ENCODE measurements at regions not wholly inside any gene's neighbourhood (a gene's known extent, or its start where the extent isn't known, plus 50 kb on each side); places are given as distances from the start of the nearest gene placed in this dataset.
A peak's percentile ranks its signal among the peaks of the same experiment; 100 is the strongest.

DNA sequence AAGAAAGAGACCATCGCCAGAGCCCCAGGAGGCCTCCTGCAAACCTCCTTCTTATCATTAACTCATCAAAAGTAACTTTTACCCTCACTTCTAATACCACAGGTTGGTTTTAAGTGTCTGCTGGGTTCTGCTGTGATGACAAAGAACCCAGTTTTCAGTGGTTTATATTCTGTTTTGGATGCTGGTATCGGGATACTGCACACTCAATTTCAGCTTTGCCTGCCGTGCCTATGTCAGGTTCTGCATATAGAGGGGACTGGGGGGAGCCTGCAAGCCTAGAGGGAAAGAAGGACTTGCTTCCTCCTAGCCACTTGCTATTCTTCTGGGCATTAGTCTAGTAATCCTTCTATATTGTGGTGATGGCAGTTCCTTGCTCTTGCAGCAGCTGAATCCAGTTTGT is 242.4 kb downstream of the KCNRG start:
- Histone ChIP-seq H3K9me3 (no peaks in the 10 kb centered on the region), H3K27me3 (no peaks in the 10 kb centered on the region), H3K27ac (no peak overlapping the region), H3K4me1 (no peaks in the 10 kb centered on the region), H3K4me3 (no peak overlapping the region), H3K36me3 (no peaks in the 10 kb centered on the region)
- DNase-seq, result no peak
- TF ChIP-seq, protein P1, sequence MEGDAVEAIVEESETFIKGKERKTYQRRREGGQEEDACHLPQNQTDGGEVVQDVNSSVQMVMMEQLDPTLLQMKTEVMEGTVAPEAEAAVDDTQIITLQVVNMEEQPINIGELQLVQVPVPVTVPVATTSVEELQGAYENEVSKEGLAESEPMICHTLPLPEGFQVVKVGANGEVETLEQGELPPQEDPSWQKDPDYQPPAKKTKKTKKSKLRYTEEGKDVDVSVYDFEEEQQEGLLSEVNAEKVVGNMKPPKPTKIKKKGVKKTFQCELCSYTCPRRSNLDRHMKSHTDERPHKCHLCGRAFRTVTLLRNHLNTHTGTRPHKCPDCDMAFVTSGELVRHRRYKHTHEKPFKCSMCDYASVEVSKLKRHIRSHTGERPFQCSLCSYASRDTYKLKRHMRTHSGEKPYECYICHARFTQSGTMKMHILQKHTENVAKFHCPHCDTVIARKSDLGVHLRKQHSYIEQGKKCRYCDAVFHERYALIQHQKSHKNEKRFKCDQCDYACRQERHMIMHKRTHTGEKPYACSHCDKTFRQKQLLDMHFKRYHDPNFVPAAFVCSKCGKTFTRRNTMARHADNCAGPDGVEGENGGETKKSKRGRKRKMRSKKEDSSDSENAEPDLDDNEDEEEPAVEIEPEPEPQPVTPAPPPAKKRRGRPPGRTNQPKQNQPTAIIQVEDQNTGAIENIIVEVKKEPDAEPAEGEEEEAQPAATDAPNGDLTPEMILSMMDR (IDR thresholded peaks at IDR 0.05), result no peak
- intact Hi-C loops (cut with DNase I; ENCODE audit: low total_unique reads), result no loop called here
- 82 to 91% (median 86%) methylated on average over 3 of the region's 3 CpGs for WGBS, 5 donors

DNA sequence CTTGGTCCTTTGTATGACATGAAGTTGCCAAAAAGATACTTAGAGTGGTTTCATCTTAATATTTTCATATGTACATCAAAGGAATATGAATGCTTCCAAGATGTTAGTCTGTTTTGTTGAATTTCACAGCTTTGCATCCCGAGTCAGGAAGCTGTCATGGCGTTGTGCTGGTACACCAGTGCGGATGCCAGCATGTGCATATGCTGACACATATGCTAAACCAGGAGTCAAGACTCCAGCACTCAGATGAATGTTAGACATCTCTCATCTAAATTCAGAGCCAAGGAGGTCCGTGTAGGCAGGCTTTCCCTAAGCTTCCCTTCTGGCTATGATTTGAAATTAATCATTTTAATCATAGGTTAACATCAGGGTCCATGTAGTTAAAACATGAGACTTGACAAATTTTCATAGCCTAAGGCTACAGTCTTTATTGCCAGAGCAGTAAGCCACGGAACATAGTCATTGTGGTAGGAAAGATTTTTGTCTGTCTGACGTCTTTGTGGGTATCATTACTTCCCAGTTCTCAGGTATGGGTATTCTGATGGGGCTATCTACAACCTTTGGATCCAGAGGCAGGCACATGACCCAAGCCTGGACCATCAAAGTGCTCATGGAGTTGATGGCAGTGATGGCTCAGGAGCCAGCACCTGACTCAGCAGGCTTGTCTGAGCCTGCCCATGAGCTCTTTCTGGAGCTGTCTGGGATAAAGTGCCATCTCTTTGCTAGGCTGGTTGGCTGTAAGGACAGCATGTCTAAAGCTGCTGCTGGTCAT is 246.1 kb downstream of the KCNRG start:
- no peaks in the 10 kb centered on the region for H3K9me3 ChIP-seq
- 81 to 90% (median 83%) methylated on average over 6 of the region's 6 CpGs for WGBS, 5 donors
- H3K36me3 ChIP-seq, result no peaks in the 10 kb centered on the region
- no peak for DNase-seq
- H3K4me1 ChIP-seq, result no peaks in the 10 kb centered on the region
- intact Hi-C loops (cut with DNase I; ENCODE audit: low total_unique reads), result no loop called here
- H3K27me3 ChIP-seq, result no peaks in the 10 kb centered on the region
- H3K4me3 ChIP-seq, result no peak overlapping the region
- TF ChIP-seq POLR2A (IDR thresholded peaks at IDR 0.05), result no peak
- TF ChIP-seq EP300 (IDR thresholded peaks at IDR 0.05), result no peak
- TF ChIP-seq, protein P1 (IDR thresholded peaks at IDR 0.05), result no peak
- TF ChIP-seq POLR2AphosphoS5 (IDR thresholded peaks at IDR 0.05), result no peak
- no peak overlapping the region for H3K27ac ChIP-seq

- H3K9me3 ChIP-seq, result no peaks in the 10 kb centered on the region
- H3K36me3 ChIP-seq, result no peaks in the 10 kb centered on the region
- TF ChIP-seq, protein P1 (IDR thresholded peaks at IDR 0.05), result no peak
- TF ChIP-seq POLR2A (IDR thresholded peaks at IDR 0.05) (no peak), EP300 (IDR thresholded peaks at IDR 0.05) (no peak), POLR2AphosphoS5 (IDR thresholded peaks at IDR 0.05) (no peak)
- no peak overlapping the region for H3K4me3 ChIP-seq
- H3K27ac ChIP-seq, result no peak overlapping the region
- intact Hi-C loops (cut with DNase I; ENCODE audit: low total_unique reads), result no loop called here
- H3K27me3 ChIP-seq, result peaks cover 0 to 3% (median 0%) of the 10 kb centered on the region in 3 donors
- H3K4me1 ChIP-seq, result peaks cover 4 to 7% (median 5%) of the 10 kb centered on the region in 4 donors
- DNase-seq, result no peak
- 70 to 89% (median 72%) methylated on average over 5 of the region's 5 CpGs for WGBS, 5 donors
Observed at GRCh38 chr13:50267066-50267465, 251.8 kb downstream of the KCNRG start.

GRCh38 chr13:50267917-50268316 is 252.7 kb downstream of the KCNRG start:
- intact Hi-C loops (cut with DNase I; ENCODE audit: low total_unique reads), result no loop called here
- no peaks in the 10 kb centered on the region for H3K9me3 ChIP-seq
- no peak overlapping the region for H3K27ac ChIP-seq
- peaks cover 4 to 7% (median 5%) of the 10 kb centered on the region in 4 donors for H3K4me1 ChIP-seq
- WGBS, 5 donors, result 34 to 92% (median 37%) methylated on average over 1 of the region's 1 CpG
- H3K27me3 ChIP-seq, result peaks cover 0 to 3% (median 0%) of the 10 kb centered on the region in 3 donors
- no peak for TF ChIP-seq EP300 (IDR thresholded peaks at IDR 0.05)
- TF ChIP-seq, protein P1 (IDR thresholded peaks at IDR 0.05), result no peak
- no peak for TF ChIP-seq POLR2AphosphoS5 (IDR thresholded peaks at IDR 0.05)
- no peak for TF ChIP-seq POLR2A (IDR thresholded peaks at IDR 0.05)
- peak in 1 of 2 donors; percentile 64 for DNase-seq
- H3K4me3 ChIP-seq, result no peak overlapping the region
- no peaks in the 10 kb centered on the region for H3K36me3 ChIP-seq
